NCI-H460 (cell line): ENCODE measurements at regions not wholly inside any gene's neighbourhood (a gene's known extent, or its start where the extent isn't known, plus 50 kb on each side); places are given as distances from the start of the nearest gene placed in this dataset.
"Not testable (repeated sequence)": the region's sequence is repeated elsewhere in the genome, so short reads cannot be mapped to it uniquely, and the experiment has no call there.

Experiments used
- DNase-seq: peaks from one replicate; pipeline ENCODE4 v3.0.0-alpha.2; 2016; ENCODE audit warnings: low read depth; ENCODE audit errors: extremely low read depth

DNA sequence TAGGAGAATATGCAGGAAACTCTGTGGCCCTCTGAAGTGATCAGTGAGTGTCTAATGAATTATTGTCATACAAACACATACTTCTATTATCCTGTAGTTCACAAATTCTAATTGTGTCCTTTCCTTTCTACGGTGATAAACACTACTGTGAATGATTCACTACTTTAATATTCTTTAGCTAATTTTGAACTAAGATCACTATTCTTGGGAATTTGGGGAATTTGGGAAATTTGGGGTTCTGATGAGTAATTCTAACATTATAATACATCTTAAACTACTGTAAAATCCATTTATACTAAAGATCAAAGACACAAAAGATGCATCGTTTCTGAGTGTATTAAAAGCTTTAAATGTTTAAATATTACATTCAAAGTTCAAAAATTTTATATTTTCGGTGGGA lies 1287.2 kb upstream of the CITED2 start:
- no peak for DNase-seq

GRCh38 chr6:140660295-140660694 lies 1285.8 kb upstream of the CITED2 start:
- no peak for DNase-seq

- DNase-seq: no peak
Measured at GRCh38 chr6:140653972-140654371, 1279.5 kb upstream of the CITED2 start.

GRCh38 chr6:140653506-140653905 lies 1279.1 kb upstream of the CITED2 start:
- no peak for DNase-seq

DNA sequence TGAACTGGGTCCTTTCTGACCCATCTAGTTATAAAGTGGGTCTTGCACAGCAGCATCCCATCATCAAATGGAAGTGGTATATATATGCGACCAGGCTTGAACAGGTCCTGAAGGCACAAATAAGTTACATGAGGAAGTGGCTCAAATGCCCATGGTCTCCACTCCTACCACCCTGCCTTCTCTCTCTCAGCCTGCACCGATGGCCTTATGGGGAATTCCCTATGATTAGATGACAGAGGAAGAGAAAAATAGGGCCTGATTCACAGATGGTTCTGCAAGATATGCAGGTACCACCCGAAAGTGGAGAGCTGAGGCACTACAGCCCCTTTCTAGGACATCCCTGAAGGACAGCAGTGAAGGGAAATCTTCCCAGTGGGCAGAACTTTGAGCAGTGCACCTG lies 1275.1 kb upstream of the CITED2 start:
- not testable (repeated sequence) for DNase-seq

DNA sequence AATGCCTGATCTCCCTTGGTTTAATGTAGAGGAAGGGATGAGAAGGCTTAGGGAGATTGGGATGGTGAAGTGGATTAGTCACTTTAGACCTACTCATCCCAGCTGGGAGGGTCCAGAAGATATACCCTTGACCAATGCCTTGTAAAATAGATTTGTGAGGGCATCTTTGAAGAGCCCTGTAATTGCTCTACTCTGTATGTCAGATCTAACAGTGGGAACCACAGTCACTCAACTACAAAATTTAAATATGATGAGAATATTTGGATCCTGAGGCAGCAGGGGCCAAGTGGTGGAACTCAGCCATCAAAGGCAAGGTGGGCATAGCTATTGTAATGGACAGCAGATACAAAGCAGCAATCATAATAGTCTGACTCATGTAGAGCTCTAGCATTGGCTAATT lies 1272.9 kb upstream of the CITED2 start:
- not testable (repeated sequence) for DNase-seq

GRCh38 chr6:140644017-140644416 lies 1269.6 kb upstream of the CITED2 start:
- no peak for DNase-seq

- no peak for DNase-seq
Measured at GRCh38 chr6:140641412-140641811, 1267.0 kb upstream of the CITED2 start.

- no peak for DNase-seq
Measured at GRCh38 chr6:140636908-140637402, 1262.5 kb upstream of the CITED2 start.

DNA sequence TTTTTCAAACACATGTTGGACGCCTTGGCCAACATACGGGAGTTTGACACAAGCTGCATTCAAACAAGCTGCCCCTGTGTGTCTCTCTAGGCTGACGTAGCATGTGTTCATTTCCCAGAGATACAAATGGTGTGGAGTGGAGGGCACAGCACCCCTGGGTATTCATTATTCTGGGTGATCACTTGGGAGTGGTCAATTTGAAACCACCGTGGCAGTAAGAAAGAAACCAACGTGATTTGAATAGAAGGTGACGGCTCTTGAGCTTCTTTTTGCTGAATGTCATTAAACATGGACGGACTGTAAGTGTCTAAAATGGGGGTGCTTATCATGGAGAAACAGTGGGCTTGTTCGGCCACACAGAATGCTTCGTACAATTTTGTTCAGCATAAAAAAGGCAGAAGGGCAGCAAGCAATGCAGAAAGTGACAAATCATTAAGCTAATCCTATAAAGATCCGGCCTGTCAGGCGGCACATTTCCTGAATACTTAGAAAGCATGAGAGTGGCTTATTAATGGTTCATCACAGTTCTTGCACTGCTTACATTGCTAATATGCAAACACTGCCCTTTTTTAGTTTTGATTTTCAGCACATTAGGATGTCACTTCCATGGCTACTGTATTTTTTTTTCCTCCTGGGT lies 1261.9 kb upstream of the CITED2 start:
- DNase-seq: no peak

GRCh38 chr6:140627002-140627401 lies 1252.6 kb upstream of the CITED2 start:
- no peak for DNase-seq

GRCh38 chr6:140623498-140623897 lies 1249.0 kb upstream of the CITED2 start:
- peak; percentile 1 for DNase-seq

GRCh38 chr6:140620496-140620895 lies 1246.0 kb upstream of the CITED2 start:
- DNase-seq: no peak

- DNase-seq: no peak
Measured at GRCh38 chr6:140609956-140610355, 1235.5 kb upstream of the CITED2 start.

- DNase-seq: no peak
Measured at GRCh38 chr6:140609321-140609720, 1234.9 kb upstream of the CITED2 start.

GRCh38 chr6:140604786-140605185 lies 1230.3 kb upstream of the CITED2 start:
- DNase-seq: no peak

GRCh38 chr6:140602431-140603248 lies 1228.2 kb upstream of the CITED2 start:
- DNase-seq: no peak

DNA sequence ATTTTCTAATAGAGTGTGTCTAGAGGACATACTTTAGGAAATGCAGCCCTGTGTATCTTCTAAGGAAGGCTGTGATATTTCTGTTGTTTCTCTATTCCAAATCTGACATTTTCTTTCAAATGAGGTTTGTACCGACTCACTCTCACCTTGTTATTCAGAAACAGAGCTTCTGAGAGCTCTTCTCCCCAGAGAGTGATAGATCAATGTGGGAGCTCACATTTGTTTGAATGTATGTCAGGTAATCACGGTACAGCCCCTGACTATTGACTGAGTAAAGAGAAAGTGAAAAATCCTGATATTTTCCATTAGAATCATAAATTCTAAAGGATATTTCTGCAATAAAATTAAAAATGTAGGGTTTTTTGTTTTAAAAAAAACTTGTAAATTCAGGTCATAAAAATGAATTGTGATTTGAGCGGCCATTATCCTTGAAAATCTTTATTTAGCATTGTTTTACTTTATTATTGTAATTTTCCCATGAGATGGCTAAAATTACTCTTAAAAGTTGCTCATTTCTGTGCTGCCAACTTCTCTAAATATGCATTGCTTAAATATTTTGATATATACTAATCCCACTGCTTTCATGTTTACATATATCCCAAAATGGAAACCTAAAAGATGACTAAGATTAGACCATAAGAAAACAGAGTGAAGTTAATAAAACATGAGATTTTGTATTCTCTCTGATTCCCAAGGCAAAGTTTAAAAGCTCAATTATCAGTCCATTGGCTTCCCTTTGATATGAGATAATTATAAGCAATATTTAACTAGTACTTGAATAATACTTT lies 1226.8 kb upstream of the CITED2 start:
- no peak for DNase-seq

GRCh38 chr6:140599916-140600315 lies 1225.5 kb upstream of the CITED2 start:
- no peak for DNase-seq

DNA sequence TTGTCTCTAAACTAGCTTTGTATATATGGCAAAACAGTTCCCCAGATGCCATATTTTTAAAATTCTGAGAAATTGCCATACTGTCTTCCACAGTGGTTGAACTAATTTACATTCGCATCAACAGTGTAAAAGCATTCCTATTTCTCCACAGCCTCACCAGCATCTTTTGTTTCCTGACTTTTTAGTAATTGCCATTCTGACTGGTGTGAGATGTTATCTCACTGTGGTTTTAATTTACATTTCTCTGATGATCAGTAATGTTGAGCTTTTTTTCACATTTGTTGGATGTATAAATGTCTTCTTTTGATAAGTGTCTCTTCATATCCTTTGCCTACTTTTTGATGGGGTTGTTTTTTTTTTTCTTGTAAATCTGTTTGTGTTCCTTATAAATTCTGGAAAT lies 1222.7 kb upstream of the CITED2 start:
- DNase-seq: no peak

DNA sequence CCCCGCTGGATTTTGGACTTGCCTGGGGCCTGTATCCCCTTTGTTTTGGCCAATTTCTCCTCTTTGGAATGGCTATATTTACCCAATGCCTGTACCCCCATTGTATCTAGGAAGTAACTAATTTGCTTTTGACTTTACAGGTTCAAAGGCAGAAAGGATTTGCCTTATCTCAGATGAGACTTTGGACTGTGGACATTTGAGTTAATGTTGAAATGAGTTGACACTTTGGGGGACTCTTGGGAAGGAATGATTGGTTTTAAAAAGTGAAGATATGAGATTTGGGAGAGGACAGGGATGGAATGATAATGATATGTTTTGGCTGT lies 1220.3 kb upstream of the CITED2 start:
- DNase-seq: no peak

DNA sequence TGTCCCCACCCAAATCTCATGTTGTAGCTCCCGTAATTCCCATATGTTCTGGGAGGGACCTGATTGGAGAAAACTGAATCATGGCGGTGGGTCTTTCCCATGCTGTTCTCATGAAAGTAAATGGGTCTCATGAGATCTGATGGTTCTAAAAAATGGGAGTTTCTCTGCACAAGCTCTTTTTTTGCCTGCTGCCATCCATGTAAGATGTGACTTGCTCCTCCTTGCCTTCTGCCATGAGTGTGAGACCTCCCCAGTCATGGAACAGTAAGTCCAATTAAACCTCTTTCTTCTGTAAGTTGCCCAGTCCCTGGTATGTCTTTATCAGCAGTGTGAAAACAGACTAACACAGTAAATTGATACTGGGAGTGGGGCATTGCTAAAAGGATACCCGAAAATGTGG lies 1218.4 kb upstream of the CITED2 start:
- DNase-seq: no peak
